HG03139 (cell line): ENCODE measurements at regions not wholly inside any gene's neighbourhood (a gene's known extent, or its start where the extent isn't known, plus 50 kb on each side); places are given as distances from the start of the nearest gene placed in this dataset.

Experiments used
- ATAC-seq: cut with Tn5 transposase; IDR thresholded peaks from one replicate; pipeline ENCODE4 v1.9.1; 2021; ENCODE audit not compliant: unreplicated experiment

DNA sequence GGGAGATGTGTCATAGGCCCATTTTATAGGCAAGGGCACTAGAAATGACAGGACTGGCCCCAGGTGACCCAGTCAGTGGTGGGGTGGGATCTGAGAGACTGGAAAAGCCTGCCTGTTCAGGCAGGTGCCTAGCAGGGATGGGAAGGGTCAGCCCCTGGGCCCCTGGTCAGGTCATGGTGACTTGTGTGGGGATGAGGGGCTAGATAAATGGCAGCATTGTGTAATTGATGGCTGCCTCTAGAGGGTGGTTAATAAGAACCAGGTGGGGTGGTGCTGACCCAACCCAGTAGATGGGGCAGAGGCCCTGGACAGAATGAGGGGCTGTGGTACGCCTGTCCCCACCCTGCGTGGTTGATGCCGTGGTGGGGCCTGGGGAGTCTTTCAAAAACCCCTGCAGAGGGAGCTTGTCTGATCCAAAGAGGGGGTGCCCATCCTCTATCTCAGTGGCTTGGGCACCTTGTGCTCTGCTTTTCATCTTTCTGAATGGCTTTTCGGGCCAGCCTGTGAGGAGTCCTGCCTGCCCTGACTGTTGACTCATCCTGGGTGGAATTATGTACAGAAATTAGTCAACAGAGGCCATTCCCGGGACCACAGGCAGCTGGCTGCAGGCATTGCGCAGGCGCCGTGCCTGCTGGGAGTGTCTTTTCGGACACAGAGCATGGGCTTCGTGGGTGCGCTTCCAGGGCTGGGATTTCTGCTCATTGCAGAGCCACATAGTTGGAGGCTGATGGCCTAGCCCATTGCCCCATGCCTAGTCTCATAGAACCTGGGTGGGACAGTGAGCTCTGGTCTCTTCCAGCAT, 93.6 kb upstream of the PITX1 start:
- ATAC-seq = no peak

DNA sequence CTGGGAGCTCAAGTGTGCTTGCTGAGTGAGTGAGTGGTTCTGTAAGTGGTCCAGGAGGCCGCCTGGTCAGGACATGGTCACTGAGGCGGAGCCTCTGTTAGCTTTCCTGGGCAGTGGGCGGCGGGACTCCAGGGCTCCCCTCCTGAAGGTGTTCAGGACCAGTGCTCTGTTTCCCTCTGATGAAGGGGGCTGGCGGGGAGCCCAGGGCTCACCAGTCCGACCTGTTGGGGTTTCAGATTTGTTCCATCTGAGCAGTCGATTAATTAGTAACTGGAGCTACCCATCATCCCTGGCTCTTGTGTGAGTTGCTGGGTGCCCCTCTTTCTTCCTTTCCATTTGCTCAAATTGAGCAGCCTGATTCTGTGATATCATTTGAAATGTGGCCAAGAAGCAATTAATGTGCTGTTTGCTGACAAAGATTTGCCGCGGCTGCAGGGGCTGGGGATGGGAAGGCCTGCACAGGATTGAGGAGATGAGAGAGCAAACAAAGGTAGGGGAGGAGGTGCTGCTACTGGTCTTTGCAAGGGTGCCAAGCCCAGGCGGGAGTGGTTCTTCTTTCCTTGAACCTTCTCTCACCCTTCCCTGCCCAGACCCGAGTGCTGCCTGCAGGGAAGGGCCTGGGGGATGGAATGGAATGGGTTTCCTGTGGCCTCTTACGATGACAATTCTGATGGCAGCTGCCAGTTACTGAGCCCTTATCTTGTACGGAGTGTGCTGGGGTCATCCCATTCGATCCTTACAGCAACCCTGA, 92.8 kb upstream of the PITX1 start:
- no peak for ATAC-seq

DNA sequence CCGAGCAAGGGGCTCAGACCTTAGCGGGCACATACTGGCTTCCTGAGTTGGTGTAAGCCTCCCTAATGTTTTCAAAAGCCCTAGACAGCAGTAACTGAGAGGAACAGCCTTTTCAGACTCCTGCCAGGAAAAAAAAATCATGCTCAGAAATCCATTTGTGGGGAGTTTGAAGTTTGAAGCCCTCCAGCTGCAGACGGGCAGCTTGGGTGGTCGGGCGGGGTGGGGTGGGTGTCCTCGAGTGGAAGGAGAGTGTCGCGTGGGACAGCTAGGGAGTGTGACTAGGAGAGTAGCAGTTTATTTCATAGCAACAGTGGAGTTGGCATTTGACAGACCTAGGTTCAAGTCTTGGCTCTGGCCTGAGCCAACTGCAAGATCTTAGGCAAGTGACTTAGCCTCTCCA, 90.7 kb upstream of the PITX1 start:
- ATAC-seq = no peak

DNA sequence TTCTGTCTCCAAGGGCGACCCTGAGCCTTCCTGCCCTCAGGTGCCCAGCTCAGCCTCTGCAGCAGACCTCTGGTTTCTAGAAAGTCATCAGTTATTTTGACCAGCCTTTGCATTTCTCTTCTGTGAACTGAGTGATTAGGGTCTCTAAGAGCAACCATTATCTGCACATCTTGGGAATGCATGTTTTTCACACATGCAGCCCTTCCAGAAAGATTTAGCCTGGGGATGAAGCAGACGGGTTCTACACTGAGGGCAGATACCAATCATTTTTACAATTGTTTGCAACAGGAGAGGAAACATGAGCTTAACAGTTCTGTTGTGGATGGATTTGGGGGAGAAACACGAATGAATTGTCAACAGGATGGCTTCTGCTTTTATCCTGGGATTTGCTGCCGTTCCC, 90.1 kb upstream of the PITX1 start:
- ATAC-seq = no peak

DNA sequence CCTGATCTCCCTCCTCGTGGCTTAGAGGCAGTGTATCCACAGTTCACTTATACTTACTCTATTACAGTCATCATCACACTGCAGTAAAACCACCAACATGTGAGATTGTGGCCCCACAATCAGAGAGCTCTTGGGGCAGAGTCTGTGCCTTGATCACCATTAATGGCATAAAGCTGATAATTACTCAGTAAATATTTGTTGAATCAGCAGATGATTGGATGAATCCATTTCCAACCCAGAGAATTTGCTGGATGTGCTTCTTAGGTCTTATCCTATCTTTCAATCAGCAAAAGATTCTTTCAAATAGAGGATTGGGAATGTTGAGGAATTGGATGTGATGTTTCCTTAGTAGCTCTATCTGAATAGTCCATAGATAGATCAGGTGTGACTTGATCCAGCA, 88.8 kb upstream of the PITX1 start:
- no peak for ATAC-seq

DNA sequence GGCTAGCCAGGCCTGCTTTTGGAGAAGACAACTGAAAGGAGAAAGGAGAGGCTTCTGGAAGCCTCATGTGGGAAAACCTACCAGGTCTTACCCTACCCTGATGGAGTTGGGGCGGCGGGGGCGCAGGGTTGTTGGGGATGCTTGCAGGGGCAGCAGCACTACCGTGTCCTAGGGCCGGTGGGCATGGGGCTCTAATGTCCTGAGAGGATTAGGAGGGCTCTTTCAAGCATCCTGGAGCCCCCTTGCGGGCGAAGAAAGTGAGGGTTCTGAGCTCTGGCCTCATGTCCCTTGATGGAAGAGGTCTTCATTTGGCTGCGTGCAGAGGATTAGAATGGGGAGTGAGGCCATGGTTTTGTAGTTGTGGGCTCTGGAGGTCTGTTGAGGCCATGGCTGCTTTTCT, 86.9 kb upstream of the PITX1 start:
- no peak for ATAC-seq

DNA sequence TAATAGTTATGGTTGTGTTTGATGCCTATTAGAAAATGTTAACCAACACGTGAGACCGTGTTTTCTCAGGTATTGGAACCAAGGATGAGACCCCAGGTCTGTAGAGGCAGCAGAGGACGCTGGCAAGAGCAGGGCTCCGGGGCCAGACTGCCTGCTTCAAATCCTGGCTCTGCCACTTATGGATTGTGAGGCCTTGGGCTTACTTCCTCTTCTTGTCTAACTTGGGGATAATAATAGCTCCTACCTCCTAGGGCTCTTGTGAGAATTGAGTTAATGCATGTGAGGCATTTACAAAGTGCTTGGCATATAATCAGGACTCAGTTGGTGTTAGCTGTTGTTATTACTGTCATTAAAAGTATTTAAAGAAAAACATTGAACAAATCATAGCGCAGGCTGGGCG, 85.5 kb upstream of the PITX1 start:
- ATAC-seq = no peak

DNA sequence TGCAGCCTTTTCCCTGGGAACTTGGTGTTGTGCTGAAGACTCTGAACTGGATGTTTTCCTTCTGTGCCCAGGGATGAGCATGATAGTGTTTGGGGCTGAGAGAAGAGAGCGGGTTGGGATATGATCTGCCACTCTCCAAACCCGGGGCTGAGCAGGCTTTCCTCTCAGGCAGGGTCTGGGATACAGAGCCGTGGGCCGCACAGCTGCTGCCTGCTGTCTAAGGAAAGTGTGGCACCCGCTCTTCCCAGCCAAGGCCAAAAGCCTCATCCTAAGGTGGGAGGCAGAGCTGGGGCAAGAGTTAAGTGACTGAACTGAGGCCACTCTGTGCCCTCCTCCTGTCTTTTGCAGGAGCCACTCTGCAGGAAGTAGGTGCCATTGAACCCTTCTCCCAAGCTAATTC, 83.6 kb upstream of the PITX1 start:
- no peak for ATAC-seq

DNA sequence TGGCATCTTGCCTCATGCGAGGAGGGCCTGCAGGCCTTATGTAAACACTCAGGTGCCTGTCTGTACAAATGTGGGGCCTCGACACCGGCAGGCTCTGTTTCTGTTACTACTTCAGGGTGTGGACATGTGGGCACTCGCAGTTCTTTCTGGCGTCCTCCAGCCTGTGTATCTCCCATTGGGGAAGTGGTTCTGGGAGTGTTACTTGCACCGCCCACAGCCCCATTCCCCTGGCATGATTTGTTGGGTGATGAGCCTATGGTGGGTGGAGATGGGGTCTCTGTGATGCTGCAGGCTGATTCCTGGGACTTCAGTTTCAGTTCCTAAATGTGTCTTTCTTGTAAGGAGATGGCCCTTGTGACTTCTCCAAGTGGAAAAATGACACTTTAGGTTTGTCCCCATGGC, 82.1 kb upstream of the PITX1 start:
- ATAC-seq = no peak

DNA sequence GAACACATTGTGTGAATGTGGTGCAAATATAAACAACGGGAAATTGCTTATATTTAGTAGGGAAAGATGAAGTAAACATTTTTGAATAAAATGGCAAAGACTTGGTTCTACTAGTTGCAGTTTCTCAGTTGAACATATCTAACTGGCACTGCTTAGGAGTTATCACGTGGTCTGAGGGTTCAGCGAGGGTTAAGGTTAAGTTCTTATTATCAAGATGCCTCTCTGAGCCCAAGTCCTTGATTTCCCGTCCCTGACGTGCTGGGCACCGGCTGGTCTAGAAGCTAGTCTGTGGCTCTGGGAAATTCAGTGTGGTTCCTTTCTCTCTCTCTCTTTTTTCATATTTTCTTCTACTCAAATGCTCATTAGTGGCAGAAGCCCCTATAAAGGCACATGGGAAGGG, 81.6 kb upstream of the PITX1 start:
- ATAC-seq = no peak

DNA sequence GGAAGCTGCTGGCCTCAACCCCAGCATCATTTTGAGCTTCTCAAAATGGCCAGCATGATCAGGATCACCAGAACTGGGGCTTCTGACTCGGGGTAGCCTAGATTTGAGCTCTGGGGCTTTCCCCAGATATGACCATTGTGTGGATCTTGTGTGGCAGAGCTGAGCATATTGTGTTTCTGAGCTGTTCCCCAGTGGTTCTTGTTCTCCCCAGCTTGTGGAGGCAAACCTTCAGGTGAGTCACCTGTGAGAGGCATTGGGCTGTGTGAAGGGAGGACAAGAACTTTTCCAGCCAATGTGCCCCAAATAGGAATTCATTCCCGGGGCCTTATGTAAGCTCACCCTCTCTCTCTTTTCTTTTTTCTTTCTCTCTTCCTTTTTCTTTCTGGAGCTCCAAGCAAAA, 80.7 kb upstream of the PITX1 start:
- no peak for ATAC-seq

DNA sequence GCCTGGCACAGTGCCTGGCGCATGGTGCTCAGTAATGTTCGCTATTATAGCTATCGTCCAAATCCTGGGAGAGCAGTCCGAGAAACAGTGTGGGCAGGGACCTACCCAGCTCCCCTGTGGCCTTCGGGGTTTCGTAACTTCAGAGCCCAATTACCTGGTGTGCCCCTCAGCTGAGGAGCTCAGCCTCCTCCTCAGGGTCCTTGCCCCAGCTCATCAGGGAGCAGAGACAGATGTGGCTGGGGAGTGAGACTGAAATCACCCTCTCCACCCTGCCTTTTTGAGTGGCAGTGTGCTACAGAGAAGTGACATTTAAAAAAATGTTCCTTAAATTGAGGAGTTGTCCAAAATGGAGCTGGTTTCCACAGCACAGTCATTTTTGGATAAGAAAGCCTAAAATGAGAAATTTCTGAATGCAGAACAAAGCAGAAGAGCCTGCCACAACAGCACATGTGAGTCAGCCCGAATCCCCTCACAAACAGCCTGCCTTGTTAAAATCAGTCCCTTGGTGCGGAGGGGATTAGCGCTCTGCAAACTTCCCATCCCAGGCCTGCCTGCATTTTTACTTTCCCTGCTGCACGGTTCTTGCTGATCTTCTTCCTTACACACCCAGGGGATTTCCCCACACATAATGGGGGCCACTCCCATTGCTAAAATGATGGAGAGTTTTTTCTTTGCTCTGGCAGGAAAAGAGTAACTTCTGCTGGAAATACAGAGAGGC, 78.1 kb upstream of the PITX1 start:
- ATAC-seq = no peak

DNA sequence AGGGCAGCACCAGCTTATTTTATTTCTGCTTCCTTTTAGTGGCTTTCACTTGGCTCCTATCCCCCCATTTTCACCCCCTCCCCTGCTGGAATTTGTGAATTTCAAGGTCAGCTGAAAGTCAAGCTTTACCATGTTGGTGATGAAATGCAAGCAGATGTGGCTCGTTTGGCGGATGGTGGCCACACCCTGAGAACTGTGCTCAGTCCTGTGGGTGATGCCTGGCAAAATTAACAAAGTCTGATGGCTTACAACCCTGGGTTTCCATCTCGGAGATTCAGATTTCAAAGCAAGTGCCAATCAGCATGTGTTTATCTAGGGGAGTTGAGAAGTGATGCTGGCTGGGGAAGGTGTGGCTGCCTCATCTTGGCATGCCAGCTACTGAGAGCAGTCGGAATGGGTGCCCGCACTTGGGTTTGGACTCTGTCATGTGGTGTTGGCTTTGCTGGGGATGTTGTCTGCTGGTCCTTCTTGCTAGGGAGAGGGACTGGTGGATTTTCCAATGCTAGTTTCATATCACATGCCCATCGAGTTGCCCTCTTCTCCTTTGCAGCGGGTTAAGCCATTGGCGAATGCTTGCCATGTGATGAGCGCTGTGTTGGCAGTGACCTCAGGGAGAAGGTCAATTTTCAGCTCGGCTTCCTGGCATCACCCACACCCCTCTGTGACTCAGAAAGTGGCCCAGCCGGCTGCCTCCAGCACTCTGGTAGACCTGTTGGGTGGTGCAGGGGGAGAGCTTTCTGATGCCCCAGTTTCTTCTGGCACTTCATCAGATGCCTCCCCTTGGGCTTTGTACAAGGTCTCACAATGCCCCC, 77.0 kb upstream of the PITX1 start:
- no peak for ATAC-seq

DNA sequence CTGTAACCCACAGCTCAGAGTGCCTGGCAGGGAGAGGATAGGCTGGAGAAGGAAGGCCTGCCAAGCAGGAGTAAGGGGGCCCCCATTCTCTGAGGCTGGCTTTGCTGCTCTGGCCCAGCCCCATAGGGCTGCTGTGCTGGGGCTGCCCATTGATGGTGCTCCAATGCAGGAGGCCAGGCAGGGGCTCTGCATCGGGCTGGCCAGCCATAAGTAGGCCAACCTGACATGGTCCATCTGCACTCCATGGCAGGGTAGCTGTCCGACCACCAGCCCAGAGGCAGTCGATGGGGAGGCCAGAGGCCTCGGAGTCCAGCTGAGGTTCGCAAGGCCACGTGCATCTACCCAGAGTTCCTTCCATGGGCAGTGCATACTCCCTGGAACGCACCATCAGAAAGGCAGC, 75.0 kb upstream of the PITX1 start:
- ATAC-seq = no peak

DNA sequence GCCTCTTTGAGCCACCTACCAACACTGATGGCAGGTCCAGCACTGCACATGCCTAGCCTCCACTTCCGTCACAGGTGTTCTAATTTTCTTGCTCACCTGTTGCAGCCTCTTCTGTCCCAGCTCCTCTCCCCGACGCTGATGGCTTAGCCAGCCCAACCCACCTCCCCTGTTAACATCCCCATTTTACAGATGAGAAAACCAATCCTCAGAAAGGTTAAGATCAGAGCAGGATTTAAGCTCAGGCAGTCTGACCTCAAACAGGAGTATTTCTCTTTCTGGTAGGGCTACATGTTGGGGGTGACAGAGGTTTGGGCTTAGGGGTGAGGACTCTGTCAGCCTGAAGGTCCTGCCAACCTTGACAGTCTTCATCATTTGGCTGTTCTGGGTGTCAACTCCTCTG, 74.5 kb upstream of the PITX1 start:
- ATAC-seq = no peak

DNA sequence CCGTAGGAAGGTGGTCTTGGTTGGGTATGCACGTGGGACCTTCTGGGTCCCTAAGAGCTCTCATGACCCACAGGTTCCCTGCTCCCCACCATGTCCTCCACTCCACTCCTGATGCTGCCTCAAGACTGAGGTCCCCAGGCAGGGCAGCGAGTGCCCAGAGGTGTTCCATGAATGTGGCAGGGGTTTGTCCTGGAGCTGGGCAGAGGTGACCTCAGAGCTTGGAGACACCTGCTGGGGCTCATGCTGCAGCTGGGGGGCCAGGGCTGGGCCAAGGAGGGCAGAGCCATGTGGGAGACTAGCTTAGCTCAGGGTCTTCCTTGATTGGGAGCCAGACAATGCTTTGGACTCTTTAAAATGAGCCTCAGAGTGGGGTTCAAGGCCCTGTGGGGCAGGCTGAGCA, 74.0 kb upstream of the PITX1 start:
- no peak for ATAC-seq

DNA sequence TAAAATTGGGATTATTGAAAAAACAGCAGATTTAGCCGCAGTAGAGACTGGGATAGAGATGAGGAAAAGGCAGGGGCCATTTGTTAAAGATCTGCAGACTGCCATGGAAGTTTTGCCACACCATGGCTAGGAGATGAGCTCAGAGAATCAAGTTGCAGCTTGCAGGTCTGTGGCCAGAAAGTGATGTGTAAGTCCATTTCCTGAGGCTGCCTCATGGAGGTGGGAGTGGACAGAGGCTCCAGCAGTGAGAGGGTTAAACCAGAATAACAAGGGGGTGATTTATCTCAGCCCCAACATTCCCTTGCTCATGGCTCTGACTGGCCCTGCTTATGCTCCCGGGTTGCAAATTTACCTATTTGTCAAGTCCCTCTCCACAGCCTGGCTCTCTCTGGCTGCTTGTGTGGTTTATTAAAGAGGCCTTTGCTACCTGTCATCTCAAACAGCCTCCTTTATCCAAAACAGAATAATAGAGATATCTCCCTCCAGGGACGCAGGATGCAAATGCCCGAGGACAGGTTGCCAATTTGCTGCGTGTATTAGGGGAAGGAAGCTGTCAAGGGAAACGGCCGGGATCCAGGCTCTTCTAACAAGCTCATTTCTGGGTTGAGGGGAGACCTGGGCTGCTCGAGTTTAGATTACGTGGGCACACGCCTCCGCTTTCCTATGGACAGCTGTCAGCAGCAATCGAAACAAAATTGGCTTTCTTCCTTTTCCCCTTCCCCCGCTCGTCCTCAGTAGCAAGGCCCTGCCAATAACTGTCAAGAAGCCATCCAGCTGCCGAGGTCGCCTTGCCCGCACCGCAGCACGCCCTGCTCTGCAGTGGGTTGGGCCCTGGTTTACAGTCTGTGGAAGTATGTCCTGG, 72.8 kb upstream of the PITX1 start:
- ATAC-seq = no peak

DNA sequence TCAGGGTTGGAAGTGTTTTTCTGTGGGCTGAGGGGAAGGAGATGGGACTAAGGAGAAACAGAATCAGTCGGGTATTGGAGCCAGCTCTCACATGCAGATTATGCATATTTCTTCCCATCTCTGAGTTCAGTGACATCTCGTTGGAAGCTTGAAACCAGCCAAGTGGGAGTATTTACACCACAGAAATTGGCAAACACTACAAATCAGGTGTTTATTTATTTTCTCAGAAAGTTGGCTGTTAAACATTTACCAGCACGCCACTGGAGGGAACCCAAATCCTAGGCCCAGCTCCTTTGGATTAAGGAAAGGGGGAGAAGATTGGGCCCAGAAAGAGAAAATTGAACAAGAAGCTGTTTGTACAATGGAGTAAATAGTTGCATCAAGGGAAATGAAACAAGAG, 72.1 kb upstream of the PITX1 start:
- no peak for ATAC-seq

DNA sequence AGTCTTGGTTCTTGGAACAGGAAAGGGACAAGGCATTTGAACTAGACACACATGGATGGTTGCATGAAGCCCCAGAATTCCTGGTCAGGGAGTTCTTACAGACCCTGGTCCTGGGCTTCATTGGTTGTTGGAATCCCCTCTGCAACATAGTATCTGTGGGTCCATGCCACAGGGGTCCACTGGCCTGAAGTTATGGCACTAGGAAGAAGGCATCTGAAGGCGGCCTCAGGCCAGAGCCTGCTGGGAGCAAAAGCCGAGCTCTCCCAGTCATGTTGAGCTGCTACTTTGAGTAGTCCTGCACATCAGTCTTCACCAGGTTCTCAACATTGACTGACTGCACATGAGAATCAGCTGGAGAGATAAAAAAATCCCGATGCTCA, 71.1 kb upstream of the PITX1 start:
- ATAC-seq = no peak

DNA sequence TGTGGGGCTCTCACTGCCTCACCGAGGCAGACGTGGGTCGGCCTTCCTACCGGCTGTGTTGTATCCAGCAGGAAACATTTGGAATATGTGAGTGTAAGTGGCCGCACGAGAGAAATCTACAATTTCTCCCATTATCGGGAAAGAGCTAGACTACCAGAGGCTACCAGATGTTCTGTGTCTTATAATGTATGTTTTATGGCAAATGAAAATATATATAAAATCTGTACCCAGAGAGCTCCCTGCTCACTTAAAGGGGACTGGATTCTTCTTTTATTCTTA, 69.5 kb upstream of the PITX1 start:
- no peak for ATAC-seq
